ENCODE measurements at regions not wholly inside any gene's neighbourhood (a gene's known extent, or its start where the extent isn't known, plus 50 kb on each side); places are given as distances from the start of the nearest gene placed in this dataset.

DNA sequence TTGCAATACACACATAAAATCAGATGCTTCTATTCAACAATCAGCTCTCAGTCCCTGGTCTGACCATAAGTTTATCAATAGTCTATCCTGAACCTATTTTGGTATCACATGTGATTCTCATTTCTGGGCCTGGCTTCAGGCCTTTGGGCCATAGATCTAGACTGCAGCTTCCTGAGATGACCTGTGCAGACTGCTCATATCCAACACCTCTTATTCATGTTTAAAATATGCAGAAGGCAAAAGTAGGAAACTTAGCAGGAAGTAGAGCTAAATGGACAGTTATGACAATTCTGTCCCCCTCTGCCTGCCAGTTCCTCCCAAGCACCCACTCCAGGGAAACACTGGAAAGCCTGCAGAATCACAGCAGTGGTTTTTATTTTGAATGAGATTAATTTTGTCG is 53.3 kb downstream of the C7orf25 start:
- TF ChIP-seq POLR2A (conservative IDR thresholded peaks at IDR 0.05) (no peak), CTCF (IDR thresholded peaks at IDR 0.05 in 2 of 3, conservative IDR thresholded peaks at IDR 0.05 in 1 of 3; ENCODE audit: insufficient read depth in 2 of 3, low read depth in 1 of 3, low read length in 3 of 3) (no peak), NFE2L1 (tag; IDR thresholded peaks at IDR 0.05; ENCODE audit: borderline replicate concordance, low read depth) (no peak), GABPA (tag; conservative IDR thresholded peaks at IDR 0.05; ENCODE audit: low read depth) (no peak), ZNF444 (CRISPR knock-in tag; IDR thresholded peaks at IDR 0.05) (no peak), TAF1 (IDR thresholded peaks at IDR 0.05; ENCODE audit: control insufficient read depth, extremely low read depth, insufficient read depth, low read length, severe bottlenecking) (no peak), CHCHD3 (CRISPR knock-in tag; IDR thresholded peaks at IDR 0.05) (no peak), EWSR1 (IDR thresholded peaks at IDR 0.05; ENCODE audit: borderline replicate concordance, low read depth, partially characterized antibody) (no peak), ZNF589 (CRISPR knock-in tag; IDR thresholded peaks at IDR 0.05; ENCODE audit: low read depth) (no peak)
- TF ChIP-seq, protein P1, sequence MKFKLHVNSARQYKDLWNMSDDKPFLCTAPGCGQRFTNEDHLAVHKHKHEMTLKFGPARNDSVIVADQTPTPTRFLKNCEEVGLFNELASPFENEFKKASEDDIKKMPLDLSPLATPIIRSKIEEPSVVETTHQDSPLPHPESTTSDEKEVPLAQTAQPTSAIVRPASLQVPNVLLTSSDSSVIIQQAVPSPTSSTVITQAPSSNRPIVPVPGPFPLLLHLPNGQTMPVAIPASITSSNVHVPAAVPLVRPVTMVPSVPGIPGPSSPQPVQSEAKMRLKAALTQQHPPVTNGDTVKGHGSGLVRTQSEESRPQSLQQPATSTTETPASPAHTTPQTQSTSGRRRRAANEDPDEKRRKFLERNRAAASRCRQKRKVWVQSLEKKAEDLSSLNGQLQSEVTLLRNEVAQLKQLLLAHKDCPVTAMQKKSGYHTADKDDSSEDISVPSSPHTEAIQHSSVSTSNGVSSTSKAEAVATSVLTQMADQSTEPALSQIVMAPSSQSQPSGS (CRISPR knock-in tag; IDR thresholded peaks at IDR 0.05): no peak

Measured in K562 (cell line).